ENCODE measurements at regions not wholly inside any gene's neighbourhood (a gene's known extent, or its start where the extent isn't known, plus 50 kb on each side); places are given as distances from the start of the nearest gene placed in this dataset.
"Not testable (repeated sequence)": the region's sequence is repeated elsewhere in the genome, so short reads cannot be mapped to it uniquely, and the experiment has no call there.

GRCh38 chr12:13404111-13404628 is 207.6 kb downstream of the EMP1 start:
- peak; percentile 59 for FAIRE-seq
- DNase-seq (ENCODE audit: low spot score), result no peak

GRCh38 chr12:13391375-13391774 is 194.8 kb downstream of the EMP1 start:
- not testable (repeated sequence) for FAIRE-seq; DNase-seq (ENCODE audit: low spot score)

GRCh38 chr12:13390918-13391317 is 194.4 kb downstream of the EMP1 start:
- DNase-seq (ENCODE audit: low spot score) (no peak), FAIRE-seq (no peak)

- FAIRE-seq (peak; percentile 86), DNase-seq (ENCODE audit: low spot score) (peak; percentile 87)
Measured at GRCh38 chr12:13390381-13390861, 193.9 kb downstream of the EMP1 start.

GRCh38 chr12:13387101-13387500 is 190.6 kb downstream of the EMP1 start:
- FAIRE-seq (no peak), DNase-seq (ENCODE audit: low spot score) (no peak)

GRCh38 chr12:13386323-13387039 is 190.0 kb downstream of the EMP1 start:
- FAIRE-seq, result no peak
- no peak for DNase-seq (ENCODE audit: low spot score)

- no peak for DNase-seq (ENCODE audit: low spot score)
Measured at GRCh38 chr12:13383379-13383778, 186.9 kb downstream of the EMP1 start.

GRCh38 chr12:13380297-13380696 is 183.8 kb downstream of the EMP1 start:
- DNase-seq (ENCODE audit: low spot score) (no peak), FAIRE-seq (no peak)

More at GRCh38 chr12:13383379-13383778, 186.9 kb downstream of the EMP1 start:
- FAIRE-seq, result no peak

- no peak for FAIRE-seq
- no peak for DNase-seq (ENCODE audit: low spot score)
Measured at GRCh38 chr12:13379531-13380188, 183.1 kb downstream of the EMP1 start.

- DNase-seq (ENCODE audit: low spot score) (no peak), FAIRE-seq (no peak)
Measured at GRCh38 chr12:13377698-13378097, 181.2 kb downstream of the EMP1 start.

- peak; percentile 94 for FAIRE-seq
- peak; percentile 67 for DNase-seq (ENCODE audit: low spot score)
Measured at GRCh38 chr12:13376610-13377373, 180.3 kb downstream of the EMP1 start.

- DNase-seq (ENCODE audit: low spot score), result no peak
- FAIRE-seq, result no peak
Measured at GRCh38 chr12:13375583-13376345, 179.2 kb downstream of the EMP1 start.

GRCh38 chr12:13374793-13375192 is 178.3 kb downstream of the EMP1 start:
- FAIRE-seq (no peak), DNase-seq (ENCODE audit: low spot score) (no peak)

- no peak for FAIRE-seq
- no peak for DNase-seq (ENCODE audit: low spot score)
Measured at GRCh38 chr12:13373803-13374202, 177.3 kb downstream of the EMP1 start.

GRCh38 chr12:13373131-13373530 is 176.6 kb downstream of the EMP1 start:
- no peak for FAIRE-seq
- DNase-seq (ENCODE audit: low spot score), result no peak

GRCh38 chr12:13372386-13372785 is 175.9 kb downstream of the EMP1 start:
- no peak for DNase-seq (ENCODE audit: low spot score)
- FAIRE-seq, result no peak

GRCh38 chr12:13371797-13372196 is 175.3 kb downstream of the EMP1 start:
- FAIRE-seq (no peak), DNase-seq (ENCODE audit: low spot score) (no peak)

GRCh38 chr12:13371367-13371766 is 174.8 kb downstream of the EMP1 start:
- FAIRE-seq (no peak), DNase-seq (ENCODE audit: low spot score) (no peak)

GRCh38 chr12:13369474-13370056 is 173.0 kb downstream of the EMP1 start:
- FAIRE-seq (no peak), DNase-seq (ENCODE audit: low spot score) (no peak)

- DNase-seq (ENCODE audit: low spot score), result no peak
- FAIRE-seq, result peak; percentile 32
Measured at GRCh38 chr12:13368971-13369370, 172.4 kb downstream of the EMP1 start.

GRCh38 chr12:13368431-13368830 is 171.9 kb downstream of the EMP1 start:
- no peak for DNase-seq (ENCODE audit: low spot score)
- FAIRE-seq, result no peak
